Caco-2 (cell line): ENCODE measurements at regions not wholly inside any gene's neighbourhood (a gene's known extent, or its start where the extent isn't known, plus 50 kb on each side); places are given as distances from the start of the nearest gene placed in this dataset.

Source experiments
- BruUV-seq: library from RNA; stranded (reverse); fragments of 400-500 nt; replicated peaks from 2 replicates; lab custom pipeline; 2021; lab: Mats Ljungman, UMichigan
- CTCF ChIA-PET: fragments of 300-600 bp; sonication (Branson Sonifier 250); formaldehyde crosslinking; loops from one replicate; lab custom pipeline; 2022; ENCODE audit warnings: antibody characterized with exemption; lab: Charles Lee
- POLR2A ChIA-PET: fragments of 300-600 bp; sonication (Branson Sonifier 250); formaldehyde crosslinking; loops from one replicate; lab custom pipeline; 2022; ENCODE audit warnings: antibody characterized with exemption; lab: Charles Lee
- DNase-seq, 2 experiments: peaks; one replicate each; pipeline versions ENCODE4 v3.0.0 to v3.0.0-alpha.2; 2020 to 2022
- H3K27me3 ChIP-seq: replicated peaks from 2 replicates; pipeline ENCODE4 v1.6.0; 2011; ENCODE audit warnings: low read length; ENCODE audit not compliant: control insufficient read depth, insufficient read depth
- H3K36me3 ChIP-seq: 2 replicates; pipeline ENCODE4 v1.5.1; 2011; ENCODE audit warnings: low read length; ENCODE audit not compliant: control insufficient read depth, insufficient read depth
- H3K4me1 ChIP-seq: fragments of 250-450 bp; sonication (Bioruptor Pico); 2 replicates; pipeline ENCODE4 v1.5.1; 2020; ENCODE audit warnings: mild to moderate bottlenecking
- H3K4me3 ChIP-seq: 2 replicates; pipeline ENCODE4 v1.5.1; 2011; ENCODE audit warnings: low read depth, mild to moderate bottlenecking, control low read depth, low read length
- H3K9me3 ChIP-seq: fragments of 250-450 bp; sonication (Bioruptor Pico); 2 replicates; pipeline ENCODE4 v1.5.1; 2020; ENCODE audit warnings: mild to moderate bottlenecking, moderate library complexity
- H3K27ac Mint-ChIP-seq: one replicate; pipeline ENCODE4 v1.8.0; 2022; ENCODE audit warnings: mixed read lengths; ENCODE audit not compliant: unreplicated experiment
- H3K27me3 Mint-ChIP-seq: one replicate; pipeline ENCODE4 v1.8.0; 2022; ENCODE audit warnings: mixed read lengths; ENCODE audit not compliant: insufficient read depth, unreplicated experiment
- H3K36me3 Mint-ChIP-seq: one replicate; pipeline ENCODE4 v1.8.0; 2022; ENCODE audit warnings: mild to moderate bottlenecking, mixed read lengths; ENCODE audit not compliant: insufficient read depth, unreplicated experiment
- H3K4me1 Mint-ChIP-seq: one replicate; pipeline ENCODE4 v1.8.0; 2022; ENCODE audit warnings: low read depth, mixed read lengths; ENCODE audit not compliant: unreplicated experiment
- H3K4me3 Mint-ChIP-seq: one replicate; pipeline ENCODE4 v1.8.0; 2022; ENCODE audit warnings: mild to moderate bottlenecking, moderate library complexity, mixed read lengths; ENCODE audit not compliant: unreplicated experiment
- H3K9me3 Mint-ChIP-seq: one replicate; pipeline ENCODE4 v1.8.0; 2022; ENCODE audit warnings: mixed read lengths; ENCODE audit not compliant: unreplicated experiment
- intact Hi-C: fragments of 100-400 bp; cut with micrococcal nuclease; formaldehyde crosslinking; loops from one replicate; pipeline ENCODE4 v1.10.0; 2022; ENCODE audit not compliant: unreplicated experiment
- TF ChIP-seq, protein P1 (sequence below), 2 experiments: fragments of 200-600 bp in 1 of 2; IDR thresholded peaks; 1 replicate in 1 of 2; 2 replicates in 1 of 2; pipeline versions ENCODE4 v1.5.1 to v1.8.0; 2011 to 2022; ENCODE audit warnings: antibody characterized with exemption in 1 of 2, control low read depth in 1 of 2, inconsistent platforms in 1 of 2, low read depth in 1 of 2, low read length in 1 of 2, mild to moderate bottlenecking in 1 of 2, moderate library complexity in 1 of 2; ENCODE audit not compliant: insufficient read depth in 1 of 2, severe bottlenecking in 1 of 2, unreplicated experiment in 1 of 2

DNA sequence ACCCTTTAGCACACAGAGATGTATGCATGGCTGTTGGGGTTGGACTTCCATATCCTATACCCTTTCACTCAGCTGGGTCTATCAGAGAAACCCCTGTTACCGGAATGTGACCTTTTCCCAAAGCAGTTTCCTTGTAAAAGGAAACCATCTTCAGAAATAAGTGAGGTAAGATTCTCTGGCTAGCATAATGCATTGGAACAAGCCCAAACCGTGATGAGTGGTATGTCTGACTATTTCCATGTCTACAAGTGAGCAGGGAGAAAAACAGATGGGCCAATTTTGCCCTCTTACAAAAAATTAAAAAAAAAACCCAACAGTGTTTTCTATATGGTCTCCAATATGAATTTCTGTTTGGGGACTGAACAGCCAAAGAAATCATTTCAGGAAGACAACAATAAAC is 283.9 kb downstream of the SMARCA1 start:
- intact Hi-C loops, result no loop called here
- Mint-ChIP-seq H3K4me1 (no peaks in the 10 kb centered on the region), H3K36me3 (no peaks in the 10 kb centered on the region), H3K9me3 (peaks cover 9% of the 10 kb centered on the region), H3K27ac (no peak overlapping the region), H3K27me3 (no peaks in the 10 kb centered on the region), H3K4me3 (no peak overlapping the region)
- DNase-seq, result no peak
- no peak overlapping the region for H3K4me3 ChIP-seq
- no peaks in the 10 kb centered on the region for H3K27me3 ChIP-seq
- TF ChIP-seq, protein P1, sequence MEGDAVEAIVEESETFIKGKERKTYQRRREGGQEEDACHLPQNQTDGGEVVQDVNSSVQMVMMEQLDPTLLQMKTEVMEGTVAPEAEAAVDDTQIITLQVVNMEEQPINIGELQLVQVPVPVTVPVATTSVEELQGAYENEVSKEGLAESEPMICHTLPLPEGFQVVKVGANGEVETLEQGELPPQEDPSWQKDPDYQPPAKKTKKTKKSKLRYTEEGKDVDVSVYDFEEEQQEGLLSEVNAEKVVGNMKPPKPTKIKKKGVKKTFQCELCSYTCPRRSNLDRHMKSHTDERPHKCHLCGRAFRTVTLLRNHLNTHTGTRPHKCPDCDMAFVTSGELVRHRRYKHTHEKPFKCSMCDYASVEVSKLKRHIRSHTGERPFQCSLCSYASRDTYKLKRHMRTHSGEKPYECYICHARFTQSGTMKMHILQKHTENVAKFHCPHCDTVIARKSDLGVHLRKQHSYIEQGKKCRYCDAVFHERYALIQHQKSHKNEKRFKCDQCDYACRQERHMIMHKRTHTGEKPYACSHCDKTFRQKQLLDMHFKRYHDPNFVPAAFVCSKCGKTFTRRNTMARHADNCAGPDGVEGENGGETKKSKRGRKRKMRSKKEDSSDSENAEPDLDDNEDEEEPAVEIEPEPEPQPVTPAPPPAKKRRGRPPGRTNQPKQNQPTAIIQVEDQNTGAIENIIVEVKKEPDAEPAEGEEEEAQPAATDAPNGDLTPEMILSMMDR (IDR thresholded peaks at IDR 0.05; ENCODE audit: insufficient read depth in 1 of 2, low read depth in 1 of 2, low read length in 1 of 2, severe bottlenecking in 1 of 2, unreplicated experiment in 1 of 2), result no peak
- no peaks in the 10 kb centered on the region for H3K9me3 ChIP-seq
- H3K4me1 ChIP-seq, result no peaks in the 10 kb centered on the region
- H3K36me3 ChIP-seq, result no peaks in the 10 kb centered on the region
- no TSS peak for BruUV-seq
- POLR2A ChIA-PET, result no interaction called here
- CTCF ChIA-PET, result no interaction called here

DNA sequence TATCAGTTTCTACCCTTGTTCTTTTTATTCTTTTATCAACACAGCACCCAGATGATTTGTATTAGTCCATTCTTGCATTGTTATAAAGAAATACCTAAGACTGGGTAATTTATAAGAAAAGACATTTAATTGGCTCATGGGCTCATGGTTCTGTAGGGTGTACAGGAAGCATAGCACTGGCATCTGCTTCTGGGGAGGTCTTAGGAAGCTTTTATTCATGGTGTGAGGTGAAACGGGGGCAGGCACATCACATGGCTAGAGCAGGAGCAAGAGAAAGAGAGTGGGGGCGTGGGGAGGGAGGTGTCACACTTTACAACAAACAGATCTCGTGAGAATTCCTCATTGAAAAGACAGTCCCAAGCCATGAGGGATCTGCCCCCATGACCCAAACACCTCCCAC is 285.3 kb downstream of the SMARCA1 start:
- H3K4me3 Mint-ChIP-seq, result no peak overlapping the region
- no peak overlapping the region for H3K4me3 ChIP-seq
- peaks cover 9% of the 10 kb centered on the region for H3K9me3 Mint-ChIP-seq
- POLR2A ChIA-PET, result no interaction called here
- H3K27me3 ChIP-seq, result no peaks in the 10 kb centered on the region
- no peaks in the 10 kb centered on the region for H3K9me3 ChIP-seq
- CTCF ChIA-PET, result no interaction called here
- H3K27me3 Mint-ChIP-seq, result no peaks in the 10 kb centered on the region
- no peaks in the 10 kb centered on the region for H3K36me3 ChIP-seq
- intact Hi-C loops, result no loop called here
- H3K4me1 Mint-ChIP-seq, result no peaks in the 10 kb centered on the region
- no peak for DNase-seq
- H3K27ac Mint-ChIP-seq, result no peak overlapping the region
- H3K36me3 Mint-ChIP-seq, result no peaks in the 10 kb centered on the region
- TF ChIP-seq, protein P1 (IDR thresholded peaks at IDR 0.05; ENCODE audit: insufficient read depth in 1 of 2, low read depth in 1 of 2, low read length in 1 of 2, severe bottlenecking in 1 of 2, unreplicated experiment in 1 of 2), result no peak
- no peaks in the 10 kb centered on the region for H3K4me1 ChIP-seq
- BruUV-seq, result no TSS peak

DNA sequence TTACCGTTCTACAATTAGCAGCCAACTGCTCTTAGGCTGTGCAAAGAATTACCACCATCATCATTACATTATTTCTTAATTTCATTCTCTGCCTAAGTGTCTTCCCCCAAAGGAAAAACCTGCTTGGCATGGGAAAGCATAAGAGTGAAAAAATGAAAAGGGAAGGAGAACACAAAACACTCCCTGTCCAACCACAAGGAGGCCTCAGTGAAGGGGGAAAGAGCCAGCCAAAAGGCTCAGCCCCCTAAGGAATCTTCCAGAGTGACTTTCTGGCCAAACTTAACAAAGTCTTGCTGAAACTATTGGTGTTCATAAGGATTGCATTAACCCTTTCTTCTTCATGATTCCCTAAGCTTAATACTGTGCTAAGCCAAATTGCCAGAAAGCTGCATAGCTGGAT is 287.4 kb downstream of the SMARCA1 start:
- no peaks in the 10 kb centered on the region for H3K4me1 ChIP-seq
- Mint-ChIP-seq H3K36me3 (no peaks in the 10 kb centered on the region), H3K4me3 (no peak overlapping the region), H3K27me3 (no peaks in the 10 kb centered on the region), H3K9me3 (no peaks in the 10 kb centered on the region), H3K4me1 (no peaks in the 10 kb centered on the region), H3K27ac (no peak overlapping the region)
- TF ChIP-seq, protein P1 (IDR thresholded peaks at IDR 0.05; ENCODE audit: insufficient read depth in 1 of 2, low read depth in 1 of 2, low read length in 1 of 2, severe bottlenecking in 1 of 2, unreplicated experiment in 1 of 2), result no peak
- POLR2A ChIA-PET, result no interaction called here
- H3K36me3 ChIP-seq, result no peaks in the 10 kb centered on the region
- intact Hi-C loops, result loop anchor here (1.0 kb wide), 1 partner anchor 124 kb away; no protein-coding TSS in a partner anchor
- no TSS peak for BruUV-seq
- no peak for DNase-seq
- no peaks in the 10 kb centered on the region for H3K27me3 ChIP-seq
- H3K4me3 ChIP-seq, result no peak overlapping the region
- CTCF ChIA-PET, result no interaction called here
- H3K9me3 ChIP-seq, result no peaks in the 10 kb centered on the region
